SK-N-MC (cell line): ENCODE measurements at regions not wholly inside any gene's neighbourhood (a gene's known extent, or its start where the extent isn't known, plus 50 kb on each side); places are given as distances from the start of the nearest gene placed in this dataset.

Source experiments
- EZH2 ChIP-seq: fragments of 200-600 bp; sonication (generic); IDR thresholded peaks from one replicate; pipeline ENCODE4 v1.6.1; 2017; ENCODE audit warnings: antibody characterized with exemption
- FOXP2 ChIP-seq: optimal IDR thresholded peaks from 2 replicates; pipeline ENCODE3; 2011; ENCODE audit warnings: mild to moderate bottlenecking, moderate library complexity; ENCODE audit not compliant: insufficient read depth; ENCODE audit errors: extremely low read length, control extremely low read depth
- POLR2AphosphoS5 ChIP-seq: IDR thresholded peaks from 2 replicates; pipeline ENCODE4 v1.6.1; 2012; ENCODE audit warnings: mild to moderate bottlenecking, low read depth, low read length, borderline replicate concordance

- TF ChIP-seq EZH2 (no peak), FOXP2 (no peak), POLR2AphosphoS5 (no peak)
Measured at GRCh38 chr6:98574984-98575383, 259.4 kb upstream of the POU3F2 start.
